ENCODE measurements at regions not wholly inside any gene's neighbourhood (a gene's known extent, or its start where the extent isn't known, plus 50 kb on each side); places are given as distances from the start of the nearest gene placed in this dataset.
"Not testable (repeated sequence)": the region's sequence is repeated elsewhere in the genome, so short reads cannot be mapped to it uniquely, and the experiment has no call there.

DNA sequence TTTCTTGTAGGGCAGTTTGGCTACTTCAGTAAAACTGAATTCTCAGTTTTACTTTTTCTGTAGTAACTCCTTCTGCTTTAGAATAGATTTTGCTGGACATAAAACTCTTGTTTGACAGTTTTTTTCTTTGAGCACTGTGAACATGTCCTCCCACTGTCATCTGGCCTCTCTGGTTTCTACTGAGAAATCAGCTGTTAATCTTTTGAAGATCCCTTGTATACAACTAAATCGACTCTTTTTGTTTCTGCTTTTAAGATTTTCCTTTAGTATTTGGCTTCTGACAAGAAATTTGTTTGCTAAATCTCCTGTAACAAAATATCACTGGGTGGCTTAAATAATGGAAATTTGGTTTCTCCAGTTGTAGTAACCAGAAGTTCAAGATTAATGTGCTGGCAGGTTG lies 570.9 kb upstream of the RAB6C start:
- H3K9ac ChIP-seq (ENCODE audit: low read length): no peak overlapping the region
- no peak overlapping the region for H2AFZ ChIP-seq (ENCODE audit: low read depth, low read length, severe bottlenecking)
- H3K36me3 ChIP-seq (ENCODE audit: low read length): no peaks in the 10 kb centered on the region
- no peaks in the 10 kb centered on the region for H4K20me1 ChIP-seq (ENCODE audit: low read depth, low read length)
- no peak overlapping the region for H3K4me3 ChIP-seq (ENCODE audit: insufficient read depth, low read length, poor library complexity, severe bottlenecking)
- H3K27me3 ChIP-seq (ENCODE audit: low read length): no peaks in the 10 kb centered on the region
- no peaks in the 10 kb centered on the region for H3K79me2 ChIP-seq (ENCODE audit: insufficient read depth, low read length)
- H3F3A ChIP-seq (ENCODE audit: insufficient read depth): no peaks in the 10 kb centered on the region
- TF ChIP-seq CTCF (IDR thresholded peaks at IDR 0.05; ENCODE audit: insufficient read depth, low read length, poor library complexity, severe bottlenecking): no peak
- no peak for TF ChIP-seq EZH2phosphoT487 (conservative IDR thresholded peaks at IDR 0.05; ENCODE audit: low read length)
- no peaks in the 10 kb centered on the region for H3K9me3 ChIP-seq (ENCODE audit: insufficient read depth, low read length)
- H3K27ac ChIP-seq (ENCODE audit: low read depth, low read length): no peak overlapping the region
- H3K9me2 ChIP-seq (replicated peaks; ENCODE audit: insufficient read depth, low read length): no peaks in the 10 kb centered on the region
- H3K4me2 ChIP-seq (ENCODE audit: low read depth, low read length, poor library complexity, severe bottlenecking): no peak overlapping the region

DNA sequence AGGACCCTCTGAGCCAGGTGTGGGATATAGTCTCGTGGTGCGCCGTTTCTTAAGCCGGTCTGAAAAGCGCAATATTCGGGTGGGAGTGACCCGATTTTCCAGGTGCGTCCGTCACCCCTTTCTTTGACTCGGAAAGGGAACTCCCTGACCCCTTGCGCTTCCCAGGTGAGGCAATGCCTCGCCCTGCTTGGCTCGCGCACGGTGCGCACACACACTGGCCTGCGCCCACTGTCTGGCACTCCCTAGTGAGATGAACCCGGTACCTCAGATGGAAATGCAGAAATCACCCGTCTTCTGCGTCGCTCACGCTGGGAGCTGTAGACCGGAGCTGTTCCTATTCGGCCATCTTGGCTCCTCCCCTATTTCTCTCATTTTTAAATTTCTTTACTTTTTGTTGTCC lies 562.4 kb upstream of the RAB6C start:
- not testable (repeated sequence) for H3K4me3 ChIP-seq (ENCODE audit: insufficient read depth, low read length, poor library complexity, severe bottlenecking); H3K9ac ChIP-seq (ENCODE audit: low read length); H3K9me3 ChIP-seq (ENCODE audit: insufficient read depth, low read length); H2AFZ ChIP-seq (ENCODE audit: low read depth, low read length, severe bottlenecking); H3K27ac ChIP-seq (ENCODE audit: low read depth, low read length); H3K9me2 ChIP-seq (replicated peaks; ENCODE audit: insufficient read depth, low read length); H3K27me3 ChIP-seq (ENCODE audit: low read length); H3K36me3 ChIP-seq (ENCODE audit: low read length); H3F3A ChIP-seq (ENCODE audit: insufficient read depth); H3K79me2 ChIP-seq (ENCODE audit: insufficient read depth, low read length); H4K20me1 ChIP-seq (ENCODE audit: low read depth, low read length); H3K4me2 ChIP-seq (ENCODE audit: low read depth, low read length, poor library complexity, severe bottlenecking)

- TF ChIP-seq EZH2phosphoT487 (conservative IDR thresholded peaks at IDR 0.05; ENCODE audit: low read length) (no peak), CTCF (IDR thresholded peaks at IDR 0.05; ENCODE audit: insufficient read depth, low read length, poor library complexity, severe bottlenecking) (no peak)
- no peaks in the 10 kb centered on the region for H4K20me1 ChIP-seq (ENCODE audit: low read depth, low read length)
- 0 out of 2 replicates have a peak, but pooled peaks cover 5% of the 10 kb centered on the region for H3K9me2 ChIP-seq (replicated peaks; ENCODE audit: insufficient read depth, low read length)
- H3K79me2 ChIP-seq (ENCODE audit: insufficient read depth, low read length): no peaks in the 10 kb centered on the region
- H3F3A ChIP-seq (ENCODE audit: insufficient read depth): no peaks in the 10 kb centered on the region
- H3K9ac ChIP-seq (ENCODE audit: low read length): no peak overlapping the region
- no peaks in the 10 kb centered on the region for H3K9me3 ChIP-seq (ENCODE audit: insufficient read depth, low read length)
- H3K36me3 ChIP-seq (ENCODE audit: low read length): no peaks in the 10 kb centered on the region
- no peak overlapping the region for H2AFZ ChIP-seq (ENCODE audit: low read depth, low read length, severe bottlenecking)
- no peaks in the 10 kb centered on the region for H3K27me3 ChIP-seq (ENCODE audit: low read length)
- no peak overlapping the region for H3K4me2 ChIP-seq (ENCODE audit: low read depth, low read length, poor library complexity, severe bottlenecking)
- no peak overlapping the region for H3K27ac ChIP-seq (ENCODE audit: low read depth, low read length)
- H3K4me3 ChIP-seq (ENCODE audit: insufficient read depth, low read length, poor library complexity, severe bottlenecking): no peak overlapping the region
Measured at GRCh38 chr2:129422028-129422427, 557.4 kb upstream of the RAB6C start.

- TF ChIP-seq CTCF (IDR thresholded peaks at IDR 0.05; ENCODE audit: insufficient read depth, low read length, poor library complexity, severe bottlenecking): no peak
- TF ChIP-seq EZH2phosphoT487 (conservative IDR thresholded peaks at IDR 0.05; ENCODE audit: low read length): no peak
- no peak overlapping the region for H3K4me2 ChIP-seq (ENCODE audit: low read depth, low read length, poor library complexity, severe bottlenecking)
- no peaks in the 10 kb centered on the region for H3K9me2 ChIP-seq (replicated peaks; ENCODE audit: insufficient read depth, low read length)
- no peaks in the 10 kb centered on the region for H3K79me2 ChIP-seq (ENCODE audit: insufficient read depth, low read length)
- no peaks in the 10 kb centered on the region for H3K27me3 ChIP-seq (ENCODE audit: low read length)
- no peaks in the 10 kb centered on the region for H3K36me3 ChIP-seq (ENCODE audit: low read length)
- no peaks in the 10 kb centered on the region for H3K9me3 ChIP-seq (ENCODE audit: insufficient read depth, low read length)
- H3K27ac ChIP-seq (ENCODE audit: low read depth, low read length): no peak overlapping the region
- no peaks in the 10 kb centered on the region for H3F3A ChIP-seq (ENCODE audit: insufficient read depth)
- H3K4me3 ChIP-seq (ENCODE audit: insufficient read depth, low read length, poor library complexity, severe bottlenecking): no peak overlapping the region
- H4K20me1 ChIP-seq (ENCODE audit: low read depth, low read length): no peaks in the 10 kb centered on the region
- no peak overlapping the region for H3K9ac ChIP-seq (ENCODE audit: low read length)
- no peak overlapping the region for H2AFZ ChIP-seq (ENCODE audit: low read depth, low read length, severe bottlenecking)
Measured at GRCh38 chr2:129428086-129428660, 551.3 kb upstream of the RAB6C start.
